Neuronal stem cell (in vitro differentiated cells): ENCODE measurements at regions not wholly inside any gene's neighbourhood (a gene's known extent, or its start where the extent isn't known, plus 50 kb on each side); places are given as distances from the start of the nearest gene placed in this dataset.

ENCODE experiments used
- DNase-seq: peaks from one replicate; pipeline ENCODE4 v3.0.0-alpha.2; 2013; ENCODE audit warnings: low spot score
- H2AFZ ChIP-seq: one replicate; pipeline ENCODE4 v1.6.1; 2013; ENCODE audit warnings: mild to moderate bottlenecking, low read length, inconsistent platforms
- H2AK5ac ChIP-seq: 2 replicates; pipeline ENCODE4 v1.6.1; 2013; ENCODE audit warnings: low read depth, mild to moderate bottlenecking, inconsistent platforms, low read length, moderate library complexity, mixed read lengths
- H2BK120ac ChIP-seq: 2 replicates; pipeline ENCODE4 v1.6.1; 2013; ENCODE audit warnings: low read depth, mild to moderate bottlenecking, inconsistent platforms, low read length, moderate library complexity, mixed read lengths
- H2BK12ac ChIP-seq: one replicate; pipeline ENCODE4 v1.6.1; 2013; ENCODE audit warnings: low read length, inconsistent platforms
- H2BK15ac ChIP-seq: 2 replicates; pipeline ENCODE4 v1.6.1; 2013; ENCODE audit warnings: mild to moderate bottlenecking, low read length, inconsistent platforms, mixed read lengths
- H2BK5ac ChIP-seq: one replicate; pipeline ENCODE4 v1.6.1; 2013; ENCODE audit warnings: inconsistent platforms, mild to moderate bottlenecking, low read length, moderate library complexity
- H3K14ac ChIP-seq: one replicate; pipeline ENCODE4 v1.6.1; 2013; ENCODE audit warnings: low read length, inconsistent platforms
- H3K18ac ChIP-seq: 2 replicates; pipeline ENCODE4 v1.6.1; 2013; ENCODE audit warnings: low read length, inconsistent platforms
- H3K23ac ChIP-seq: 2 replicates; pipeline ENCODE4 v1.6.1; 2013; ENCODE audit warnings: low read depth, mild to moderate bottlenecking, mixed read lengths, low read length, inconsistent platforms; ENCODE audit not compliant: poor library complexity
- H3K27ac ChIP-seq: replicated peaks from 3 replicates; pipeline ENCODE4 v1.5.1; 2013; ENCODE audit warnings: low read length, inconsistent platforms
- H3K27me3 ChIP-seq, 3 experiments: 2 replicates each; pipeline ENCODE4 v1.6.1; 2013; ENCODE audit warnings: low read length in 3 of 3, mild to moderate bottlenecking in 2 of 3, inconsistent platforms in 1 of 3, low read depth in 1 of 3, mixed read lengths in 1 of 3, moderate library complexity in 1 of 3; ENCODE audit not compliant: control insufficient read depth in 3 of 3, insufficient read depth in 3 of 3
- H3K36me3 ChIP-seq, 2 donors: replicated peaks in 1 of 2; 2 replicates each; pipeline ENCODE4 v1.6.1; 2013; ENCODE audit warnings: low read length in 2 of 2; ENCODE audit not compliant: control insufficient read depth in 2 of 2, insufficient read depth in 2 of 2
- H3K4ac ChIP-seq: 2 replicates; pipeline ENCODE4 v1.6.1; 2013; ENCODE audit warnings: inconsistent platforms, mild to moderate bottlenecking, low read length, moderate library complexity
- H3K4me1 ChIP-seq, 2 donors: 1 replicate in 1 of 2; 2 replicates in 1 of 2; pipeline ENCODE4 v1.6.1; 2013; ENCODE audit warnings: low read length in 2 of 2, low read depth in 1 of 2; ENCODE audit not compliant: control insufficient read depth in 2 of 2, insufficient read depth in 1 of 2
- H3K4me2 ChIP-seq: one replicate; pipeline ENCODE4 v1.6.1; 2013; ENCODE audit warnings: mild to moderate bottlenecking, low read length, inconsistent platforms; ENCODE audit not compliant: insufficient read depth, poor library complexity, severe bottlenecking
- H3K4me3 ChIP-seq, 2 donors: 2 replicates each; pipeline ENCODE4 v1.5.1; 2013; ENCODE audit warnings: low read length in 2 of 2, mild to moderate bottlenecking in 2 of 2, inconsistent platforms in 1 of 2, moderate library complexity in 1 of 2
- H3K79me1 ChIP-seq: one replicate; pipeline ENCODE4 v1.6.1; 2013; ENCODE audit warnings: low read depth, mild to moderate bottlenecking, inconsistent platforms, low read length, moderate library complexity
- H3K9ac ChIP-seq: one replicate; pipeline ENCODE4 v1.6.1; 2013; ENCODE audit warnings: mild to moderate bottlenecking, low read depth, low read length, inconsistent platforms; ENCODE audit not compliant: poor library complexity
- H3K9me3 ChIP-seq, 2 donors: replicated peaks in 1 of 2; 2 replicates each; pipeline versions ENCODE3 to v1.6.1; 2013; ENCODE audit warnings: low read length in 2 of 2, mild to moderate bottlenecking in 2 of 2, inconsistent platforms in 1 of 2, low read depth in 1 of 2, mixed read lengths in 1 of 2, moderate library complexity in 1 of 2; ENCODE audit not compliant: control insufficient read depth in 2 of 2, insufficient read depth in 1 of 2
- H4K8ac ChIP-seq: one replicate; pipeline ENCODE4 v1.6.1; 2013; ENCODE audit warnings: low read depth, mild to moderate bottlenecking, inconsistent platforms, low read length, moderate library complexity
- H4K91ac ChIP-seq: one replicate; pipeline ENCODE4 v1.6.1; 2013; ENCODE audit warnings: low read length, low read depth, mild to moderate bottlenecking, inconsistent platforms; ENCODE audit not compliant: poor library complexity
- WGBS, 2 donors: extraction: QIAGEN DNeasy Blood & Tissue Kit; methylation state at CpG; one replicate each; pipeline ENCODE4 v1.1.7; 2013; ENCODE audit warnings: missing lambda C conversion rate in 2 of 2, mixed read lengths in 1 of 2; ENCODE audit not compliant: insufficient read length in 2 of 2, insufficient replicate concordance in 1 of 2; ENCODE audit errors: extremely low coverage in 2 of 2; 5-methylcytosine and 5-hydroxymethylcytosine counted together

DNA sequence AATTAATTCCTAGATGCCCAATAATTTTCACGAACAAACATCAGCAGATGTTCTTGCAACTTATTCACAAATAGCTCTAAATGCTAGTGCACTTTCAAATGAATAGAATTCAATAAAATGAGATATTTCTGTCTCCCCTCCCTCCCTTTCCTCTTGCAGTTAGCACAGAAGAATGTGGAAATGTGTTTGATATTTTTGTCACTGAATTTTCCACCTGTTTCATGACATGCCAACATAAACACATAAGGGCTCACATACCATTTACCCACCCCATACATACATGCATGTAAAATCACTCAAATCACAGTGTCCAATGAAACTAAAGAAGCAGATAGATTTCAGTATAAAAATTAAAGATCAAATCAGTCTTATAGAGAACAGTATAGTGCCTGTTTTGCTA is 746.9 kb upstream of the MARCKS start:
- no peak overlapping the region for H3K4me2 ChIP-seq
- no peak overlapping the region for H2BK5ac ChIP-seq
- H3K36me3 ChIP-seq, result no peaks in the 10 kb centered on the region
- H3K4me3 ChIP-seq, result no peak overlapping the region
- peaks cover 0 to 1% of the 10 kb centered on the region in 2 donors for H3K4me1 ChIP-seq
- no peak overlapping the region for H3K27ac ChIP-seq
- no peak overlapping the region for H3K23ac ChIP-seq
- H2BK120ac ChIP-seq, result no peak overlapping the region
- no peak overlapping the region for H4K91ac ChIP-seq
- H2BK15ac ChIP-seq, result no peak overlapping the region
- peaks cover 0 to 16% of the 10 kb centered on the region in 2 donors for H3K9me3 ChIP-seq
- no peak overlapping the region for H3K4ac ChIP-seq
- no peaks in the 10 kb centered on the region for H3K79me1 ChIP-seq
- H3K9ac ChIP-seq, result no peak overlapping the region
- H3K14ac ChIP-seq, result no peak overlapping the region
- WGBS, 2 donors, result no CpG with 5 or more reads among the region's 1 CpG
- no peak overlapping the region for H4K8ac ChIP-seq
- no peak overlapping the region for H3K18ac ChIP-seq
- DNase-seq, result no peak
- no peak overlapping the region for H2AK5ac ChIP-seq
- H2BK12ac ChIP-seq, result no peak overlapping the region
- no peak overlapping the region for H2AFZ ChIP-seq
- no peaks in the 10 kb centered on the region for H3K27me3 ChIP-seq

DNA sequence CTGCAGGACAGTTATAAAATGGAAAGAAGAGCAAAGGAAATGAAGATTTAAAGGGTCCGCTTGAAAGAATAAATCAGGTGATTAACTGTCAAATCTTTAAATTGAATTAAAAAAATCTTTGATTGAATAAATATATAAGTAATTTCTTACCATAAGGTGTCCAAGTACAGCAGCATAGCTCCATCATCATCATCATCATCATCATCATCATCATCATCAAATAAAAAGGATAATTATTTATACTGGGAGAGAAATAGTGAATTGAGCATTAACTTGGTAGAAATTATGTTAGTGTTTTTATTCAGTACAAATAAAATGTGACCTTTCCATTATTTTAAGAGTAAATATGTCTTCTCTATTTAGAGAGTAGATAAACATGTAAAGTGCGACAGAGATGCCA is 745.6 kb upstream of the MARCKS start:
- no peak overlapping the region for H2AK5ac ChIP-seq
- WGBS, 2 donors, result no CpG with 5 or more reads among the region's 2 CpGs
- no peaks in the 10 kb centered on the region for H3K27me3 ChIP-seq
- no peak overlapping the region for H3K14ac ChIP-seq
- no peak overlapping the region for H3K23ac ChIP-seq
- H2BK120ac ChIP-seq, result no peak overlapping the region
- no peaks in the 10 kb centered on the region for H3K36me3 ChIP-seq
- H3K4me3 ChIP-seq, result no peak overlapping the region
- no peak overlapping the region for H2BK12ac ChIP-seq
- no peak overlapping the region for H3K4me2 ChIP-seq
- H3K4me1 ChIP-seq, result peaks cover 0 to 1% of the 10 kb centered on the region in 2 donors
- no peak for DNase-seq
- peaks cover 0 to 17% of the 10 kb centered on the region in 2 donors for H3K9me3 ChIP-seq
- no peaks in the 10 kb centered on the region for H3K79me1 ChIP-seq
- no peak overlapping the region for H4K8ac ChIP-seq
- no peak overlapping the region for H3K9ac ChIP-seq
- H3K4ac ChIP-seq, result no peak overlapping the region
- H4K91ac ChIP-seq, result no peak overlapping the region
- no peak overlapping the region for H2AFZ ChIP-seq
- H2BK15ac ChIP-seq, result no peak overlapping the region
- H3K18ac ChIP-seq, result no peak overlapping the region
- no peak overlapping the region for H3K27ac ChIP-seq
- no peak overlapping the region for H2BK5ac ChIP-seq

DNA sequence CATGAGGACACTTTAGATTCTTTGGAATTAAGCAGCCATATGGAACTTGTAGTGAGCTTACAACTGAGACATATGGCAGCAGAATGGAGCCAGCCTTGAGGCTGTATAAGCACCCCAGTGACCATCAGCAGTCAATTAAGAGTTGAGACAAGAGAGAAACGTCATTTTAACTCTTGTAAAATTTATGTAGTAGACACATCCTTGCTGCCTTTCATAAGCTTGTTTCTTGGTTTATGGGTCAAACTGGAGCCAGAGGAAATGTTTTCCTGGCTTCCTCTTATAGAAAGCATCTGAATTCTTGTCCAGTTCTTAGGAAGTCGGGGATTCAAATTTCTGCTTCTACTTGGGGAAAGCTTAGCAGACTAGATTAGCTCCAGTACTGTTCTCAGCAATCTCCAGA is 745.1 kb upstream of the MARCKS start:
- H3K27me3 ChIP-seq, result no peaks in the 10 kb centered on the region
- H3K9me3 ChIP-seq, result peaks cover 0 to 23% of the 10 kb centered on the region in 2 donors
- H3K4ac ChIP-seq, result no peak overlapping the region
- H2BK5ac ChIP-seq, result no peak overlapping the region
- peaks cover 0 to 1% of the 10 kb centered on the region in 2 donors for H3K4me1 ChIP-seq
- H3K18ac ChIP-seq, result no peak overlapping the region
- H2BK12ac ChIP-seq, result no peak overlapping the region
- no peak overlapping the region for H3K23ac ChIP-seq
- H3K4me2 ChIP-seq, result no peak overlapping the region
- no peak overlapping the region for H2BK15ac ChIP-seq
- no peak overlapping the region for H3K14ac ChIP-seq
- no peak overlapping the region for H4K91ac ChIP-seq
- no peaks in the 10 kb centered on the region for H3K79me1 ChIP-seq
- no peak for DNase-seq
- no peak overlapping the region for H2AK5ac ChIP-seq
- no peak overlapping the region for H4K8ac ChIP-seq
- H2BK120ac ChIP-seq, result no peak overlapping the region
- no peak overlapping the region for H3K27ac ChIP-seq
- no CpG with 5 or more reads among the region's 2 CpGs for WGBS, 2 donors
- H3K4me3 ChIP-seq, result no peak overlapping the region
- H3K36me3 ChIP-seq, result no peaks in the 10 kb centered on the region
- H3K9ac ChIP-seq, result no peak overlapping the region
- H2AFZ ChIP-seq, result no peak overlapping the region

DNA sequence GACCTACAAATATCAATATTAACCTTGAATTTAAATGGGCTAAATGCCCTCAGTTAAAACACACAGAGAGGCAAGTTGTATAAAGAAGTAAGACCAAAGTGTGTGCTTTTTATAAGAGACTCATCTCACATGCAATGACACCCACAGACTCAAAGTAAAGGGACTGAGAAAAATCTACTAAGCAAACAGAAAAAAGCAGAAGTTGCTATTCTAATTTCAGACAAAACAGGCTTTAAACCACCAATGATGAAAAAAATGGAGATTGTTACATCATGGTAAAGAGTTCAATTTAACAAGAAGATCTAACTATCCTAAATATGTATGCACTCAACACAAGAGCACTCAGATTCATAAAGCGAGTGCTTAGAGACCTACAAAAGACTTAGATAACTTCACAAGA is 741.9 kb upstream of the MARCKS start:
- no peak overlapping the region for H2BK15ac ChIP-seq
- no peak overlapping the region for H3K9ac ChIP-seq
- H3K27ac ChIP-seq, result no peak overlapping the region
- no peaks in the 10 kb centered on the region for H3K79me1 ChIP-seq
- H3K14ac ChIP-seq, result no peak overlapping the region
- H4K8ac ChIP-seq, result no peak overlapping the region
- H3K9me3 ChIP-seq, result peaks cover 0 to 27% of the 10 kb centered on the region in 2 donors
- H3K18ac ChIP-seq, result no peak overlapping the region
- no peak overlapping the region for H2BK12ac ChIP-seq
- H2AFZ ChIP-seq, result no peak overlapping the region
- H3K4ac ChIP-seq, result no peak overlapping the region
- H3K4me1 ChIP-seq, result peaks cover 0 to 1% of the 10 kb centered on the region in 2 donors
- DNase-seq, result no peak
- H4K91ac ChIP-seq, result no peak overlapping the region
- H2AK5ac ChIP-seq, result no peak overlapping the region
- no peak overlapping the region for H3K23ac ChIP-seq
- no peak overlapping the region for H3K4me3 ChIP-seq
- no CpG with 5 or more reads among the region's 1 CpG for whole genome bisulfite sequencing, 2 donors
- H3K36me3 ChIP-seq, result no peaks in the 10 kb centered on the region
- H3K4me2 ChIP-seq, result no peak overlapping the region
- no peak overlapping the region for H2BK120ac ChIP-seq
- H2BK5ac ChIP-seq, result no peak overlapping the region
- no peaks in the 10 kb centered on the region for H3K27me3 ChIP-seq
